Activated naive CD8-positive, alpha-beta T cell (primary cell): ENCODE measurements at regions not wholly inside any gene's neighbourhood (a gene's known extent, or its start where the extent isn't known, plus 50 kb on each side); places are given as distances from the start of the nearest gene placed in this dataset.

Experiments
- H3K27ac Mint-ChIP-seq: one replicate; pipeline ENCODE4 v1.8.0; 2021; ENCODE audit warnings: mixed read lengths
- H3K27me3 Mint-ChIP-seq: one replicate; pipeline ENCODE4 v1.8.0; 2021; ENCODE audit warnings: mixed read lengths
- H3K36me3 Mint-ChIP-seq: one replicate; pipeline ENCODE4 v1.8.0; 2021; ENCODE audit warnings: mixed read lengths
- H3K4me1 Mint-ChIP-seq: one replicate; pipeline ENCODE4 v1.8.0; 2021; ENCODE audit warnings: low read depth, mixed read lengths
- H3K4me3 Mint-ChIP-seq: one replicate; pipeline ENCODE4 v1.8.0; 2021; ENCODE audit warnings: mild to moderate bottlenecking, mixed read lengths
- H3K9me3 Mint-ChIP-seq: one replicate; pipeline ENCODE4 v1.8.0; 2021; ENCODE audit warnings: low read depth, mixed read lengths

GRCh38 chr7:106426803-106427202 is 142.0 kb upstream of the NAMPT start:
- Mint-ChIP-seq H3K4me1 (peaks cover 56% of the 10 kb centered on the region), H3K9me3 (no peaks in the 10 kb centered on the region), H3K36me3 (no peaks in the 10 kb centered on the region), H3K4me3 (peak overlapping the region; percentile 14), H3K27me3 (no peaks in the 10 kb centered on the region), H3K27ac (peak overlapping the region; percentile 99)

- H3K36me3 Mint-ChIP-seq, result no peaks in the 10 kb centered on the region
- H3K4me1 Mint-ChIP-seq, result peaks cover 67% of the 10 kb centered on the region
- peak overlapping the region; percentile 99 for H3K27ac Mint-ChIP-seq
- peak overlapping the region; percentile 79 for H3K4me3 Mint-ChIP-seq
- no peaks in the 10 kb centered on the region for H3K9me3 Mint-ChIP-seq
- H3K27me3 Mint-ChIP-seq, result no peaks in the 10 kb centered on the region
These were observed 140.4 kb upstream of the NAMPT start for GRCh38 chr7:106425017-106425719.

- peaks cover 73% of the 10 kb centered on the region for H3K4me1 Mint-ChIP-seq
- no peaks in the 10 kb centered on the region for H3K27me3 Mint-ChIP-seq
- H3K4me3 Mint-ChIP-seq, result peak overlapping the region; percentile 79
- no peaks in the 10 kb centered on the region for H3K36me3 Mint-ChIP-seq
- peak overlapping the region; percentile 99 for H3K27ac Mint-ChIP-seq
- H3K9me3 Mint-ChIP-seq, result no peaks in the 10 kb centered on the region
These were observed 139.8 kb upstream of the NAMPT start for GRCh38 chr7:106424476-106425016.

- Mint-ChIP-seq H3K4me3 (peak overlapping the region; percentile 79), H3K27ac (peak overlapping the region; percentile 99), H3K27me3 (no peaks in the 10 kb centered on the region), H3K4me1 (peaks cover 74% of the 10 kb centered on the region), H3K9me3 (no peaks in the 10 kb centered on the region), H3K36me3 (no peaks in the 10 kb centered on the region)
These were observed 139.2 kb upstream of the NAMPT start for GRCh38 chr7:106423821-106424475.

GRCh38 chr7:106423111-106423510 is 138.3 kb upstream of the NAMPT start:
- no peak overlapping the region for H3K4me3 Mint-ChIP-seq
- no peaks in the 10 kb centered on the region for H3K27me3 Mint-ChIP-seq
- H3K27ac Mint-ChIP-seq, result peak overlapping the region; percentile 72
- H3K9me3 Mint-ChIP-seq, result no peaks in the 10 kb centered on the region
- H3K36me3 Mint-ChIP-seq, result no peaks in the 10 kb centered on the region
- peaks cover 77% of the 10 kb centered on the region for H3K4me1 Mint-ChIP-seq

GRCh38 chr7:106421181-106421762 is 136.5 kb upstream of the NAMPT start:
- peaks cover 5% of the 10 kb centered on the region for H3K9me3 Mint-ChIP-seq
- H3K27me3 Mint-ChIP-seq, result no peaks in the 10 kb centered on the region
- H3K36me3 Mint-ChIP-seq, result peaks cover 4% of the 10 kb centered on the region
- H3K27ac Mint-ChIP-seq, result peak overlapping the region; percentile 85
- H3K4me1 Mint-ChIP-seq, result peaks cover 68% of the 10 kb centered on the region
- H3K4me3 Mint-ChIP-seq, result peak overlapping the region; percentile 9

- H3K4me1 Mint-ChIP-seq, result peaks cover 63% of the 10 kb centered on the region
- H3K27ac Mint-ChIP-seq, result peak overlapping the region; percentile 68
- no peaks in the 10 kb centered on the region for H3K27me3 Mint-ChIP-seq
- H3K4me3 Mint-ChIP-seq, result no peak overlapping the region
- H3K36me3 Mint-ChIP-seq, result peaks cover 6% of the 10 kb centered on the region
- peaks cover 7% of the 10 kb centered on the region for H3K9me3 Mint-ChIP-seq
These were observed 136.0 kb upstream of the NAMPT start for GRCh38 chr7:106420736-106421135.

- Mint-ChIP-seq H3K36me3 (peaks cover 6% of the 10 kb centered on the region), H3K9me3 (peaks cover 7% of the 10 kb centered on the region), H3K27ac (peak overlapping the region; percentile 68), H3K4me1 (peaks cover 58% of the 10 kb centered on the region), H3K27me3 (no peaks in the 10 kb centered on the region), H3K4me3 (no peak overlapping the region)
These were observed 135.4 kb upstream of the NAMPT start for GRCh38 chr7:106420210-106420609.

- Mint-ChIP-seq H3K27ac (peak overlapping the region; percentile 68), H3K4me3 (no peak overlapping the region), H3K36me3 (peaks cover 6% of the 10 kb centered on the region), H3K4me1 (peaks cover 52% of the 10 kb centered on the region), H3K27me3 (no peaks in the 10 kb centered on the region), H3K9me3 (peaks cover 7% of the 10 kb centered on the region)
These were observed 134.8 kb upstream of the NAMPT start for GRCh38 chr7:106419455-106420182.

GRCh38 chr7:106418526-106418925 is 133.7 kb upstream of the NAMPT start:
- H3K27me3 Mint-ChIP-seq, result no peaks in the 10 kb centered on the region
- H3K9me3 Mint-ChIP-seq, result peaks cover 7% of the 10 kb centered on the region
- H3K27ac Mint-ChIP-seq, result no peak overlapping the region
- H3K36me3 Mint-ChIP-seq, result peaks cover 6% of the 10 kb centered on the region
- H3K4me3 Mint-ChIP-seq, result no peak overlapping the region
- peaks cover 41% of the 10 kb centered on the region for H3K4me1 Mint-ChIP-seq

- peaks cover 6% of the 10 kb centered on the region for H3K36me3 Mint-ChIP-seq
- H3K4me3 Mint-ChIP-seq, result no peak overlapping the region
- peaks cover 37% of the 10 kb centered on the region for H3K4me1 Mint-ChIP-seq
- no peak overlapping the region for H3K27ac Mint-ChIP-seq
- peaks cover 7% of the 10 kb centered on the region for H3K9me3 Mint-ChIP-seq
- no peaks in the 10 kb centered on the region for H3K27me3 Mint-ChIP-seq
These were observed 133.3 kb upstream of the NAMPT start for GRCh38 chr7:106418094-106418493.

GRCh38 chr7:106417273-106417902 is 132.6 kb upstream of the NAMPT start:
- peaks cover 31% of the 10 kb centered on the region for H3K4me1 Mint-ChIP-seq
- H3K27ac Mint-ChIP-seq, result no peak overlapping the region
- no peak overlapping the region for H3K4me3 Mint-ChIP-seq
- no peaks in the 10 kb centered on the region for H3K27me3 Mint-ChIP-seq
- H3K36me3 Mint-ChIP-seq, result peaks cover 6% of the 10 kb centered on the region
- peaks cover 7% of the 10 kb centered on the region for H3K9me3 Mint-ChIP-seq

GRCh38 chr7:106416430-106416829 is 131.6 kb upstream of the NAMPT start:
- Mint-ChIP-seq H3K27ac (no peak overlapping the region), H3K36me3 (peaks cover 6% of the 10 kb centered on the region), H3K4me1 (peaks cover 23% of the 10 kb centered on the region), H3K27me3 (peaks cover 4% of the 10 kb centered on the region), H3K9me3 (peaks cover 7% of the 10 kb centered on the region), H3K4me3 (no peak overlapping the region)

GRCh38 chr7:106415433-106415832 is 130.7 kb upstream of the NAMPT start:
- H3K4me1 Mint-ChIP-seq, result peaks cover 19% of the 10 kb centered on the region
- peaks cover 7% of the 10 kb centered on the region for H3K9me3 Mint-ChIP-seq
- no peak overlapping the region for H3K4me3 Mint-ChIP-seq
- H3K27me3 Mint-ChIP-seq, result peaks cover 10% of the 10 kb centered on the region
- no peak overlapping the region for H3K27ac Mint-ChIP-seq
- H3K36me3 Mint-ChIP-seq, result peaks cover 6% of the 10 kb centered on the region
